ENCODE measurements at regions not wholly inside any gene's neighbourhood (a gene's known extent, or its start where the extent isn't known, plus 50 kb on each side); places are given as distances from the start of the nearest gene placed in this dataset.

DNA sequence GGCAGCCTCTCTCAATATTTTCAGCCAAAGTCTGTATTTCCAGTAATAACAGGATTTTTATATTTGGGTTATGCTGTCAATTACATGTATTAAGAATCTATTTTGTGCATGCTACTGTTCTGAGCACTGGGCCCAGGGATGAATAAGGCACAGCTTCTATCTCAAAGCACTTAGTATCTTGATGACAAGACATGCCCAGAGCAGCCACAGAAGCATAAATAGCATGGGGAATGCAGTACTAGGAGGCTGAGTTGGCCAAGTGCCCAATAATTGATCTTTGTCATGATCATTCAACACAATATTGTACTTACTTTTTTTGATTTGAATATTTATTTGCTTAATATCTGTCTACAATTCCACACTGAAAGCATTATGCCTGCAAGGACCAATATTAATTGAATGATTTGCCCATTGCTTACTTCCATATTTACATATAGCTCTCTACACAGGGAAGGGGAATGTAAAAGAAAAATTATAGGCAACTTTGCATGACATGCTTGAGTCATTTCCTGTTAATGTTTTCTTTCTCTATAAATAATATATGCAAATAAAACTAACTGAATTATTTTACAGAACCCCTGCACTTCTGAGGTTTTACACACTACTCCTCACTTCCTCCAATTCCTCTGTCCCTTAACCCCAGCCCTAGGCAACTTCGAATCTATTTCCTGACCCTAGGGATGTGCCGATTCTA is 298.9 kb upstream of the BMP2 start:
- TF ChIP-seq CTCF (IDR thresholded peaks at IDR 0.05) (no peak), POLR2A (IDR thresholded peaks at IDR 0.05) (no peak)

Data from vagina (tissue), 2 donors.